Suprapubic skin (tissue), 4 donors: ENCODE measurements at regions not wholly inside any gene's neighbourhood (a gene's known extent, or its start where the extent isn't known, plus 50 kb on each side); places are given as distances from the start of the nearest gene placed in this dataset.

Experiments used
- EP300 ChIP-seq: sonication (generic); formaldehyde crosslinking; IDR thresholded peaks from one replicate; pipeline ENCODE4 v1.6.1; 2017; ENCODE audit warnings: antibody characterized with exemption
- POLR2AphosphoS5 ChIP-seq, 3 donors: sonication (generic); formaldehyde crosslinking; IDR thresholded peaks; one replicate each; pipeline ENCODE4 v1.6.1; 2017; ENCODE audit warnings: antibody characterized with exemption in 3 of 3
- TF ChIP-seq, protein P1 (sequence below), 2 donors: fragments of 200-600 bp in 1 of 2; fragments of 450-650 bp in 1 of 2; sonication (generic) in 1 of 2; IDR thresholded peaks; one replicate each; pipeline ENCODE4 v1.5.1; 2016 to 2019; ENCODE audit warnings: antibody characterized with exemption in 2 of 2, mild to moderate bottlenecking in 1 of 2, moderate library complexity in 1 of 2

- TF ChIP-seq, protein P1, sequence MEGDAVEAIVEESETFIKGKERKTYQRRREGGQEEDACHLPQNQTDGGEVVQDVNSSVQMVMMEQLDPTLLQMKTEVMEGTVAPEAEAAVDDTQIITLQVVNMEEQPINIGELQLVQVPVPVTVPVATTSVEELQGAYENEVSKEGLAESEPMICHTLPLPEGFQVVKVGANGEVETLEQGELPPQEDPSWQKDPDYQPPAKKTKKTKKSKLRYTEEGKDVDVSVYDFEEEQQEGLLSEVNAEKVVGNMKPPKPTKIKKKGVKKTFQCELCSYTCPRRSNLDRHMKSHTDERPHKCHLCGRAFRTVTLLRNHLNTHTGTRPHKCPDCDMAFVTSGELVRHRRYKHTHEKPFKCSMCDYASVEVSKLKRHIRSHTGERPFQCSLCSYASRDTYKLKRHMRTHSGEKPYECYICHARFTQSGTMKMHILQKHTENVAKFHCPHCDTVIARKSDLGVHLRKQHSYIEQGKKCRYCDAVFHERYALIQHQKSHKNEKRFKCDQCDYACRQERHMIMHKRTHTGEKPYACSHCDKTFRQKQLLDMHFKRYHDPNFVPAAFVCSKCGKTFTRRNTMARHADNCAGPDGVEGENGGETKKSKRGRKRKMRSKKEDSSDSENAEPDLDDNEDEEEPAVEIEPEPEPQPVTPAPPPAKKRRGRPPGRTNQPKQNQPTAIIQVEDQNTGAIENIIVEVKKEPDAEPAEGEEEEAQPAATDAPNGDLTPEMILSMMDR (IDR thresholded peaks at IDR 0.05) = no peak
- TF ChIP-seq EP300 (no peak), POLR2AphosphoS5 (IDR thresholded peaks at IDR 0.05) (no peak)
These were observed 66.3 kb upstream of the RTN4 start for GRCh38 chr2:55116598-55116964.
